GM12878 (cell line): ENCODE measurements at regions not wholly inside any gene's neighbourhood (a gene's known extent, or its start where the extent isn't known, plus 50 kb on each side); places are given as distances from the start of the nearest gene placed in this dataset.

Source experiments
- ATAC-seq: fragments of 200-7000 bp; cut with Tn5 transposase; 3 replicates; pipeline ENCODE4 v1.9.1; 2020; ENCODE audit warnings: mild to moderate bottlenecking, moderate library complexity
- BruUV-seq: library from RNA; stranded (reverse); fragments of 400-500 nt; replicated peaks from 2 replicates; lab custom pipeline; 2021; lab: Mats Ljungman, UMichigan
- CTCF ChIA-PET: fragments of 300-600 bp; sonication (Branson Sonifier 250); formaldehyde crosslinking; extraction: SDS; loops from one replicate; lab custom pipeline; 2021; ENCODE audit warnings: inconsistent platforms; lab: Yijun Ruan, JAX
- POLR2A ChIA-PET: fragments of 350-600 bp; formaldehyde crosslinking; extraction: SDS; loops from one replicate; lab custom pipeline; 2021; ENCODE audit warnings: inconsistent platforms; lab: Charles Lee
- RAD21 ChIA-PET: fragments of 300-600 bp; sonication (Branson Sonifier 250); formaldehyde crosslinking; loops from one replicate; lab custom pipeline; 2023; ENCODE audit warnings: antibody characterized with exemption; ENCODE audit not compliant: unreplicated experiment; lab: Charles Lee
- SMC1A ChIA-PET: fragments of 300-600 bp; sonication (Branson Sonifier 250); formaldehyde crosslinking; loops from one replicate; lab custom pipeline; 2023; ENCODE audit not compliant: unreplicated experiment, uncharacterized antibody; lab: Charles Lee
- DNase-seq: peaks from one replicate; pipeline ENCODE4 v3.0.0-alpha.2; 2011; ENCODE audit warnings: low read depth, low spot score
- FAIRE-seq: peaks from 3 replicates; lab custom pipeline; 2011; peaks lifted over from hg19 to GRCh38; lab: Jason Lieb, UNC
- H2AFZ ChIP-seq: 2 replicates; pipeline ENCODE4 v1.6.0; 2011; ENCODE audit warnings: low read depth, low read length, control low read depth; ENCODE audit not compliant: control insufficient read depth
- H3K27ac ChIP-seq: 2 replicates; pipeline ENCODE4 v1.5.1; 2011; ENCODE audit warnings: control low read depth; ENCODE audit not compliant: control insufficient read depth, insufficient read depth
- H3K27me3 ChIP-seq, 2 experiments: replicated peaks in 1 of 2; 2 replicates each; pipeline versions ENCODE4 v1.6.0 to v1.6.1; 2011; ENCODE audit warnings: low read length in 1 of 2; ENCODE audit not compliant: control insufficient read depth in 2 of 2, insufficient read depth in 2 of 2
- H3K36me3 ChIP-seq, 2 experiments: 2 replicates each; pipeline ENCODE4 v1.5.1; 2011; ENCODE audit warnings: low read length in 1 of 2; ENCODE audit not compliant: control insufficient read depth in 2 of 2, insufficient read depth in 2 of 2
- H3K4me1 ChIP-seq: 2 replicates; pipeline ENCODE4 v1.6.1; 2011; ENCODE audit warnings: mild to moderate bottlenecking, low read length, moderate library complexity, mixed read lengths; ENCODE audit not compliant: control insufficient read depth, insufficient read depth
- H3K4me2 ChIP-seq: 2 replicates; pipeline ENCODE4 v1.6.0; 2011; ENCODE audit warnings: control low read depth; ENCODE audit not compliant: control insufficient read depth, insufficient read depth
- H3K4me3 ChIP-seq: fragments of 200-600 bp; sonication (generic); 2 replicates; pipeline ENCODE4 v1.5.1; 2016
- H3K79me2 ChIP-seq: 2 replicates; pipeline ENCODE4 v1.6.0; 2011; ENCODE audit warnings: low read length; ENCODE audit not compliant: control insufficient read depth, insufficient read depth
- H3K9ac ChIP-seq: 2 replicates; pipeline ENCODE4 v1.8.0; 2011; ENCODE audit warnings: low read length, control low read depth, mixed read lengths; ENCODE audit not compliant: control insufficient read depth, insufficient read depth
- H3K9me3 ChIP-seq: replicated peaks from 3 replicates; pipeline ENCODE4 v1.5.1; 2011; ENCODE audit warnings: mild to moderate bottlenecking, low read length; ENCODE audit not compliant: control insufficient read depth, insufficient read depth
- H4K20me1 ChIP-seq: 2 replicates; pipeline ENCODE4 v1.6.0; 2011; ENCODE audit not compliant: control insufficient read depth, insufficient read depth
- BACH1 ChIP-seq: fragments of 450-650 bp; IDR thresholded peaks from 2 replicates; pipeline ENCODE4 v1.6.1; 2017; ENCODE audit warnings: mild to moderate bottlenecking, borderline replicate concordance
- CEBPB ChIP-seq, 2 experiments: fragments of 150-350 bp in 1 of 2; IDR thresholded peaks; 2 replicates each; pipeline ENCODE4 v1.6.1; 2012 to 2014; ENCODE audit warnings: low read depth in 2 of 2, low read length in 2 of 2, borderline replicate concordance in 1 of 2, inconsistent platforms in 1 of 2
- MEF2A ChIP-seq: IDR thresholded peaks from 2 replicates; pipeline ENCODE4 v1.6.1; 2011; ENCODE audit warnings: low read depth, mild to moderate bottlenecking, low read length, moderate library complexity; ENCODE audit not compliant: insufficient read depth
- NBN ChIP-seq: fragments of 450-650 bp; IDR thresholded peaks from 2 replicates; pipeline ENCODE4 v1.6.1; 2016
- SIX5 ChIP-seq: IDR thresholded peaks from 2 replicates; pipeline ENCODE4 v1.6.1; 2011; ENCODE audit warnings: mild to moderate bottlenecking, low read depth, low read length, moderate library complexity; ENCODE audit not compliant: severe bottlenecking
- SUPT20H ChIP-seq: IDR thresholded peaks from 2 replicates; pipeline ENCODE4 v1.6.1; 2011; ENCODE audit warnings: low read depth, mild to moderate bottlenecking, low read length, moderate library complexity, borderline replicate concordance; ENCODE audit not compliant: control insufficient read depth
- ZNF384 ChIP-seq: IDR thresholded peaks from 2 replicates; pipeline ENCODE4 v1.6.1; 2012; ENCODE audit warnings: low read depth, mild to moderate bottlenecking, low read length, improper control_type of control experiment, borderline replicate concordance
- WGBS: methylation state at CpG from one replicate; pipeline ENCODE4 v1.1.6; 2016; ENCODE audit warnings: low lambda C conversion rate; ENCODE audit not compliant: insufficient replicate concordance, insufficient coverage; ENCODE audit errors: missing lambda C conversion rate; 5-methylcytosine and 5-hydroxymethylcytosine counted together
- in situ Hi-C: fragments of 300-500 bp; cut with MboI; formaldehyde crosslinking; loops from 9 replicates; pipeline ENCODE4 v1.14.3; 2018; ENCODE audit warnings: mixed read lengths
- intact Hi-C: fragments of 100-400 bp; cut with micrococcal nuclease; formaldehyde crosslinking; loops from one replicate; pipeline ENCODE4 v1.14.2; 2022; ENCODE audit not compliant: unreplicated experiment

DNA sequence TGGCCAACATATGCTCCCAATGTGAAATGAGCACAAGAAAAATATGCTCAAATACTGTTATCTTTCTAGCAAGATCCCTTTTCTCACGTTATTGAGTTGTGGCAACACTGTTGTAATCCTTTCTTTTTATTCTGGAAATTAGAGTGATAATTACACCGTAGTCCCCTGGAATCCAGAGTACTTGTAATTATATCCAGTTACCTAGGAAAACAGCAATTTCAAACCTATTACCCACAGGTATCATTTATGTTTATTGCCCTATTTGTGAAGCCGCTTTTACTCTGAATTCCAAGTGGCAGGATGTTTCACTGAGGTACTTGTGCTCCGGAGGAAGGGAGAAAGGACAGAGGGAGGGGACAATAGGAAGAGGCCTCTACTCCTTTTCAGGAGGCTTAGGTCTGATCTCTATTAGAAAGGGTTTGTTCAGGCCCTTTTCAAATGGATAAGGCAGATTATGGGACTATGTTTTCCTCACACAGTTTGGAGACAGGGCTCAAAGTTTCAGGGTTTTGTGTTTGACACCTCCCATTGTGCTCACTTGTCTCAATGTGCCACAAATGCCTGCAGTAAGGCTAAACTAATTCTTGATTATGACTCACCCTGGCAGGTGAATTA is 646.6 kb downstream of the TUSC7 start:
- no peaks in the 10 kb centered on the region for H3K36me3 ChIP-seq
- intact Hi-C loops, result no loop called here
- H3K9ac ChIP-seq, result no peak overlapping the region
- no peaks in the 10 kb centered on the region for H3K4me1 ChIP-seq
- TF ChIP-seq NBN (no peak), MEF2A (no peak), ZNF384 (no peak), SUPT20H (no peak), BACH1 (no peak), SIX5 (no peak), CEBPB (IDR thresholded peaks at IDR 0.05; ENCODE audit: borderline replicate concordance in 1 of 2, low read depth in 2 of 2, low read length in 2 of 2) (no peak)
- in situ Hi-C loops, result loop anchor here (10.0 kb wide), 1 partner anchor 581 kb away; no protein-coding TSS in a partner anchor
- no peak overlapping the region for H3K4me2 ChIP-seq
- FAIRE-seq (no peak), DNase-seq (no peak), ATAC-seq (no peak)
- no peaks in the 10 kb centered on the region for H3K79me2 ChIP-seq
- 18% methylated on average over 4 of the region's 4 CpGs for WGBS
- H3K4me3 ChIP-seq, result no peak overlapping the region
- H4K20me1 ChIP-seq, result no peaks in the 10 kb centered on the region
- ChIA-PET CTCF (no interaction called here), POLR2A (no interaction called here), RAD21 (no interaction called here), SMC1A (no interaction called here)
- BruUV-seq, result no TSS peak
- H3K27ac ChIP-seq, result no peak overlapping the region
- H3K9me3 ChIP-seq, result no peaks in the 10 kb centered on the region
- H3K27me3 ChIP-seq, result no peaks in the 10 kb centered on the region; a peak in 1 of 4 replicates
- no peak overlapping the region for H2AFZ ChIP-seq
